Heart left ventricle (tissue), 16 donors: ENCODE measurements at regions not wholly inside any gene's neighbourhood (a gene's known extent, or its start where the extent isn't known, plus 50 kb on each side); places are given as distances from the start of the nearest gene placed in this dataset.

Source experiments
- ATAC-seq, 4 donors: fragments of 200-7000 bp; cut with Tn5 transposase; one replicate each; pipeline ENCODE4 v1.9.1; 2020 to 2022; ENCODE audit warnings: moderate library complexity in 4 of 4, mild to moderate bottlenecking in 3 of 4, moderate number of reproducible peaks in 1 of 4
- DNase-seq, 5 donors: peaks; one replicate each; pipeline ENCODE4 v3.0.0-alpha.2; 2020
- H3K27ac ChIP-seq, 12 donors: fragments of 200-600 bp; sonication (generic) in 4 of 12; one replicate each; pipeline versions ENCODE4 v1.5.0 to v1.8.0; 2016 to 2022; ENCODE audit warnings: mild to moderate bottlenecking in 2 of 12
- H3K27me3 ChIP-seq, 9 donors: fragments of 200-600 bp; sonication (generic) in 2 of 9; one replicate each; pipeline versions ENCODE4 v1.5.1 to v1.8.0; 2016 to 2022; ENCODE audit warnings: mild to moderate bottlenecking in 3 of 9
- H3K36me3 ChIP-seq, 9 donors: fragments of 200-600 bp; sonication (generic) in 2 of 9; one replicate each; pipeline versions ENCODE4 v1.5.0 to v1.8.0; 2018 to 2022; ENCODE audit warnings: mild to moderate bottlenecking in 2 of 9
- H3K4me1 ChIP-seq, 12 donors: fragments of 200-600 bp; sonication (generic) in 4 of 12; one replicate each; pipeline versions ENCODE4 v1.5.0 to v1.8.0; 2016 to 2022; ENCODE audit warnings: mild to moderate bottlenecking in 3 of 12
- H3K4me3 ChIP-seq, 12 donors: fragments of 200-600 bp; sonication (generic) in 4 of 12; one replicate each; pipeline versions ENCODE4 v1.5.0 to v1.8.0; 2017 to 2022; ENCODE audit warnings: mild to moderate bottlenecking in 9 of 12, moderate library complexity in 4 of 12
- H3K9me3 ChIP-seq, 12 donors: fragments of 200-600 bp; sonication (generic) in 4 of 12; one replicate each; pipeline versions ENCODE4 v1.5.0 to v1.8.0; 2016 to 2022; ENCODE audit warnings: mild to moderate bottlenecking in 1 of 12
- POLR2A ChIP-seq, 2 donors: fragments of 450-650 bp; IDR thresholded peaks; one replicate each; pipeline ENCODE4 v1.6.1; 2017; ENCODE audit warnings: antibody characterized with exemption in 2 of 2, mild to moderate bottlenecking in 2 of 2, moderate library complexity in 2 of 2
- WGBS, 4 donors: extraction: QIAGEN DNeasy Blood & Tissue Kit in 2 of 4; methylation state at CpG; one replicate each; pipeline versions ENCODE4 v1.1.5 to v1.1.7; 2013 to 2018; 5-methylcytosine and 5-hydroxymethylcytosine counted together
- intact Hi-C, 10 donors: fragments of 100-400 bp; cut with DNase I; formaldehyde crosslinking; loops; one replicate each; pipeline versions ENCODE4 v1.11.1 to v1.14.2; 2022
- TF ChIP-seq, protein P1 (sequence below), 12 donors: fragments of 200-600 bp; sonication (generic) in 4 of 12; IDR thresholded peaks; one replicate each; pipeline versions ENCODE4 v1.5.0 to v1.8.0; 2018 to 2022; ENCODE audit warnings: antibody characterized with exemption in 12 of 12, mild to moderate bottlenecking in 5 of 12
- donor health status: ischemic (EF 13 %, LVEDD 7.1; RV severe dilation, severe dysfunction).
- donor health status: healthy with polysubstance abuse.
- donor health status: DM: no; HTN: yes; CAD: no.
- donor health status: DM: no; HTN: no; CAD: no.
- donor health status: ischemic (EF 25% LVEDD 6.9; RV normal size, moderate dysfunction).
- donor health status: ischemic (EF 25% LVEDD 5.7; RV mildly dilated, moderate dysfunction).
- donor health status: healthy.
- donor health status: DM: yes; HTN: yes; CAD: no.
- donor health status: ischemic (EF 35%, LVEDD 5.7; RV mildly dilated, moderate dysfunction).
- donor health status: nonischemic (EF 11% LVEDD 7.7; RV severe dilation, severe dysfunction).
- donor health status: DM: yes; HTN: yes; CAD: no.
- donor health status: PGD.
- donor health status: ischemic (EF 29% LVEDD 5.4; RV normal size, mild dysfunction).
- donor health status: nonischemic (EF 23%, LVEDD 6.1; RV moderate dilation, normal function).

DNA sequence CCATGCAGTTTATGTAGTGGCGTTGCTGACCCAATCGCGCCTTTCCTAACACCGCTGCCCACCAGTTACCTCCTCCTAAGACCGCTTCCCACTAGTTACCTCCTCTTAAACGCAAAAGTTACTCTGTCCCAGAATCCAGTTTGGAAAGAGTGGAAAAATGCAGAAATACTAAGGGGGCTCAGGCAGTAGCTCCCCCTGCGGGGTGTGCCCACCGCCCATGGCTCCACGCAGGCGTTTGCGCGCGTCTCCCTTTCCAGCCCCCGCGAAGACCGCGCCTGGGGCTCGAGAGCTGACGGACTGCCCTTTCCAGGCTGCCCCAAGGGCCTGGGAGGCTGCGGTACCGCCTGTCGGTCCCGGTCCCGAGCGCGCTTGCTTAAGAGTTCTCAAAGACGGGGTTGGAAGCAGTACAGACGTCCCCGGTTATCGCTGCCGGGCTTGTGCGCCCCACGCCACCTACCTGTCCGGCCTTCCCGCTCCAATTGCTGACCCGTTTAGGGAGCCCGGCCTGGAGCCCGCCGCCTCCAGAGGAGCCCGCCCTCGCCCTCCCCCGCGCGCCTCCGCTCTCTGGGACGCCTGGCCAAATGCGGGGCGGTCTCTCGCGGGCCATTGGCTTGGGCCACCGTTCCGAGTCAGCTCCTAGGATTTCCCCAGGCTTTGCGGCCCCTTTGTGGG, 414.1 kb upstream of the ESRRG start:
- Histone ChIP-seq H3K9me3 (no peaks in the 10 kb centered on the region), H3K36me3 (no peaks in the 10 kb centered on the region), H3K4me1 (peaks cover 0 to 36% (median 0%) of the 10 kb centered on the region in 12 donors), H3K27me3 (peaks cover 0 to 82% (median 26%) of the 10 kb centered on the region in 9 donors), H3K27ac (peak overlapping the region in 1 of 12 donors; percentile 81), H3K4me3 (peak overlapping the region in 4 of 12 donors; percentile 20 to 64 (median 56))
- intact Hi-C loops, result loop anchor here in 2 of 10 donors (10.0 kb wide), 2 partner anchors 163 to 393 kb away; no protein-coding TSS in a partner anchor
- TF ChIP-seq POLR2A (IDR thresholded peaks at IDR 0.05), result no peak
- TF ChIP-seq, protein P1, sequence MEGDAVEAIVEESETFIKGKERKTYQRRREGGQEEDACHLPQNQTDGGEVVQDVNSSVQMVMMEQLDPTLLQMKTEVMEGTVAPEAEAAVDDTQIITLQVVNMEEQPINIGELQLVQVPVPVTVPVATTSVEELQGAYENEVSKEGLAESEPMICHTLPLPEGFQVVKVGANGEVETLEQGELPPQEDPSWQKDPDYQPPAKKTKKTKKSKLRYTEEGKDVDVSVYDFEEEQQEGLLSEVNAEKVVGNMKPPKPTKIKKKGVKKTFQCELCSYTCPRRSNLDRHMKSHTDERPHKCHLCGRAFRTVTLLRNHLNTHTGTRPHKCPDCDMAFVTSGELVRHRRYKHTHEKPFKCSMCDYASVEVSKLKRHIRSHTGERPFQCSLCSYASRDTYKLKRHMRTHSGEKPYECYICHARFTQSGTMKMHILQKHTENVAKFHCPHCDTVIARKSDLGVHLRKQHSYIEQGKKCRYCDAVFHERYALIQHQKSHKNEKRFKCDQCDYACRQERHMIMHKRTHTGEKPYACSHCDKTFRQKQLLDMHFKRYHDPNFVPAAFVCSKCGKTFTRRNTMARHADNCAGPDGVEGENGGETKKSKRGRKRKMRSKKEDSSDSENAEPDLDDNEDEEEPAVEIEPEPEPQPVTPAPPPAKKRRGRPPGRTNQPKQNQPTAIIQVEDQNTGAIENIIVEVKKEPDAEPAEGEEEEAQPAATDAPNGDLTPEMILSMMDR (IDR thresholded peaks at IDR 0.05), result no peak
- 30 to 69% (median 36%) methylated on average over 37 to 53 of the region's 53 CpGs for WGBS, 4 donors
- DNase-seq (no peak), ATAC-seq (no peak)

DNA sequence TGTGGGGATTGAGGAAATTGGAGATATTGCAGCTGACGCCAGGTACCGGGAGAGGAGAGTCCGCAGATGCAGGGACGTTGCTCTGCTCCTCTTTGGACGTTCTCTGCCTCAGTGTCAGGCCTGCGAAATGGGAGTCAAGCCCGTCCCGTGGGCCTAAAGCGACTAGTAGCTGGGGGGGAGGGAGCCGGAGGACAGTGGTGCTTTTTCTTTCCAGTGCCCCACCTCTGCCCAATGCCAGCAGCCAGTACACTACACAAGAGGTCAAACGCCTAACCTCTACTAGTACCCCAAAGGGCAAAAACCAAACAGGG, 413.6 kb upstream of the ESRRG start:
- intact Hi-C loops, result loop anchor here in 2 of 10 donors (10.0 kb wide), 2 partner anchors 162 to 392 kb away; no protein-coding TSS in a partner anchor
- H3K4me3 ChIP-seq, result peak overlapping the region in 4 of 12 donors; percentile 20 to 64 (median 56)

DNA sequence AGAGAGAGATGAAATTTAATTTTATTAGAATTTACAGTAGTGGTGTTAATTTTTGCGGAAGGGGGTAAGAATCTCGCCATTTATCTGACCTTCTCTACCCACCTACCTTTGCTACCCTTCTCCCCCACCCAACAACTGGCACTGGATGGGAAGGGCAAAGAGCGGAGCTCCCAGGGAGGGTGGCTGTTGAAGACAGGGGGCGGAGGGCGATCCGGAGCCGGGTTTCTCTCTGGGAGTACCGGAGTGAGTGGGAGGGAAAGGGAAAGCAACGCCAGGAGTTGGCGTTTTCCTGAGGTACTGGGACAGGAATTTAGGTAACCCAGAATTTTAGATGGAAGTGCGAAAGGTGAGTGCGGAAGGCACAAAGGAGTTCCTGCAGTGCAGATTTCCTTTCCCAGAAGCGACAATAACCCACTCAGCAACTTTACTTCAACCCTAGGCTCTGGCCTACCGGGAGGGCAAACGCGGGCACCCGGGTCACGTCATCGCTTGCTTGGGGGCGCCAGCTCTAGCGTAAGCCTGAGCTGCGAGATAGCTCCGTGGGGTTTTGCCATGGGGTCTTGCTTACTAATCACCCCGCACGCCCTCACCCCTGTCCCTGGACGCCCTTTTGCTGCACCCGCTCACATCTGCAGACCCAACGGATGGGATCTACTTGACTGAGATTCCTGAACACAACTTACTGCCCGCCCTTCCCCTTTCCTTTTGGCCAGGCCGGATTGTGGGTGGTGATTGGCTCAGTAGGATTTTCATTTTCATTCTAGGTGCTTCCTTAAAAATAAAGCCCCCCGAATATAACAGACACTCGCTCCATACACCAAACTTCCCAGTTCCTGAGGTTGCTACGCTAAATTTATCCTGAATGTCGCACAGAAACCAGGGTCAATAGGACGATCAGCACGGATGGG, 413.0 kb upstream of the ESRRG start:
- TF ChIP-seq POLR2A (IDR thresholded peaks at IDR 0.05), result no peak
- TF ChIP-seq, protein P1 (IDR thresholded peaks at IDR 0.05), result no peak
- WGBS, 4 donors, result 11 to 40% (median 30%) methylated on average over 36 of the region's 36 CpGs
- no peaks in the 10 kb centered on the region for H3K36me3 ChIP-seq
- no peak for DNase-seq
- H3K4me3 ChIP-seq, result peak overlapping the region; percentile 12 to 65 (median 49)
- ATAC-seq, result no peak
- H3K27ac ChIP-seq, result peak overlapping the region in 6 of 12 donors; percentile 53 to 82 (median 66)
- no peaks in the 10 kb centered on the region for H3K9me3 ChIP-seq
- H3K4me1 ChIP-seq, result peaks cover 0 to 33% (median 0%) of the 10 kb centered on the region in 12 donors
- intact Hi-C loops, result loop anchor here in 2 of 10 donors (2.0 to 10.0 kb wide), 3 partner anchors 45 to 391 kb away; no protein-coding TSS in a partner anchor
- H3K27me3 ChIP-seq, result peaks cover 0 to 82% (median 26%) of the 10 kb centered on the region in 9 donors

More for the DNA sequence above, 413.6 kb upstream of the ESRRG start:
- Histone ChIP-seq H3K36me3 (no peaks in the 10 kb centered on the region), H3K4me1 (peaks cover 0 to 36% (median 0%) of the 10 kb centered on the region in 12 donors), H3K9me3 (no peaks in the 10 kb centered on the region), H3K27me3 (peaks cover 0 to 82% (median 26%) of the 10 kb centered on the region in 9 donors), H3K27ac (peak overlapping the region in 1 of 12 donors; percentile 81)
- 37 to 58% (median 46%) methylated on average over 10 to 11 of the region's 11 CpGs for WGBS, 4 donors
- no peak for DNase-seq
- no peak for TF ChIP-seq POLR2A (IDR thresholded peaks at IDR 0.05)
- TF ChIP-seq, protein P1 (IDR thresholded peaks at IDR 0.05), result no peak
- no peak for ATAC-seq
